Esophagus muscularis mucosa (tissue), 4 donors: ENCODE measurements at regions not wholly inside any gene's neighbourhood (a gene's known extent, or its start where the extent isn't known, plus 50 kb on each side); places are given as distances from the start of the nearest gene placed in this dataset.

Source experiments
- EP300 ChIP-seq: sonication (generic); formaldehyde crosslinking; IDR thresholded peaks from one replicate; pipeline ENCODE4 v1.6.1; 2017; ENCODE audit warnings: antibody characterized with exemption
- POLR2A ChIP-seq: fragments of 450-650 bp; IDR thresholded peaks from one replicate; pipeline ENCODE4 v1.6.1; 2017; ENCODE audit warnings: antibody characterized with exemption, moderate library complexity, mild to moderate bottlenecking, low read depth
- TF ChIP-seq, protein P1 (sequence below), 3 experiments: fragments of 200-600 bp in 2 of 3; fragments of 450-650 bp in 1 of 3; sonication (generic) in 2 of 3; IDR thresholded peaks; one replicate each; pipeline ENCODE4 v1.5.1; 2017 to 2019; ENCODE audit warnings: antibody characterized with exemption in 3 of 3, mild to moderate bottlenecking in 2 of 3, moderate library complexity in 1 of 3

DNA sequence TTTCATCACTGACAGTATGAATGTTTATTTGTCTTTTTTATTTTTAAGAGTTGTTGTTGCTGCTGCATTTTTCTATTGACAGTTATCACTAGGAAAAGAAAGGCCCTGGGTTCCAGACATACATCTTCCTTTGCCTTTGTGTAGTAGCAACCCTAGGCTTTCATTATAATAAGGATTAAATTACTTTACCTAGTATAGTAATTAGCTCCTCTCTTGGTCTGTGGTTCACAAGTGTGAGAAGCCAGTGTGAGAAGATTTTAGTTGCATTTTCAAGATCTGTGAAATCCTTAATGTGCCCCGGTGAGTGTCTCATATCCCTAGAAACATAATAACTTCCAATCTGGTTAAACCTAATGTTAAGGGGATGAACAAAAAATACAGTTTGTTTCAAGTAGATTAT lies 799.3 kb upstream of the MAP3K7 start:
- TF ChIP-seq, protein P1, sequence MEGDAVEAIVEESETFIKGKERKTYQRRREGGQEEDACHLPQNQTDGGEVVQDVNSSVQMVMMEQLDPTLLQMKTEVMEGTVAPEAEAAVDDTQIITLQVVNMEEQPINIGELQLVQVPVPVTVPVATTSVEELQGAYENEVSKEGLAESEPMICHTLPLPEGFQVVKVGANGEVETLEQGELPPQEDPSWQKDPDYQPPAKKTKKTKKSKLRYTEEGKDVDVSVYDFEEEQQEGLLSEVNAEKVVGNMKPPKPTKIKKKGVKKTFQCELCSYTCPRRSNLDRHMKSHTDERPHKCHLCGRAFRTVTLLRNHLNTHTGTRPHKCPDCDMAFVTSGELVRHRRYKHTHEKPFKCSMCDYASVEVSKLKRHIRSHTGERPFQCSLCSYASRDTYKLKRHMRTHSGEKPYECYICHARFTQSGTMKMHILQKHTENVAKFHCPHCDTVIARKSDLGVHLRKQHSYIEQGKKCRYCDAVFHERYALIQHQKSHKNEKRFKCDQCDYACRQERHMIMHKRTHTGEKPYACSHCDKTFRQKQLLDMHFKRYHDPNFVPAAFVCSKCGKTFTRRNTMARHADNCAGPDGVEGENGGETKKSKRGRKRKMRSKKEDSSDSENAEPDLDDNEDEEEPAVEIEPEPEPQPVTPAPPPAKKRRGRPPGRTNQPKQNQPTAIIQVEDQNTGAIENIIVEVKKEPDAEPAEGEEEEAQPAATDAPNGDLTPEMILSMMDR (IDR thresholded peaks at IDR 0.05), result no peak
- TF ChIP-seq POLR2A (no peak), EP300 (no peak)
